DMS53 treated with DMSO at 0.1 percent for 48 hours (cell line): ENCODE measurements at regions not wholly inside any gene's neighbourhood (a gene's known extent, or its start where the extent isn't known, plus 50 kb on each side); places are given as distances from the start of the nearest gene placed in this dataset.

Experiments used
- DNase-seq: peaks from one replicate; lab custom pipeline; 2025; ENCODE audit not compliant: unreplicated experiment; lab: John Stamatoyannopoulos, UW

DNA sequence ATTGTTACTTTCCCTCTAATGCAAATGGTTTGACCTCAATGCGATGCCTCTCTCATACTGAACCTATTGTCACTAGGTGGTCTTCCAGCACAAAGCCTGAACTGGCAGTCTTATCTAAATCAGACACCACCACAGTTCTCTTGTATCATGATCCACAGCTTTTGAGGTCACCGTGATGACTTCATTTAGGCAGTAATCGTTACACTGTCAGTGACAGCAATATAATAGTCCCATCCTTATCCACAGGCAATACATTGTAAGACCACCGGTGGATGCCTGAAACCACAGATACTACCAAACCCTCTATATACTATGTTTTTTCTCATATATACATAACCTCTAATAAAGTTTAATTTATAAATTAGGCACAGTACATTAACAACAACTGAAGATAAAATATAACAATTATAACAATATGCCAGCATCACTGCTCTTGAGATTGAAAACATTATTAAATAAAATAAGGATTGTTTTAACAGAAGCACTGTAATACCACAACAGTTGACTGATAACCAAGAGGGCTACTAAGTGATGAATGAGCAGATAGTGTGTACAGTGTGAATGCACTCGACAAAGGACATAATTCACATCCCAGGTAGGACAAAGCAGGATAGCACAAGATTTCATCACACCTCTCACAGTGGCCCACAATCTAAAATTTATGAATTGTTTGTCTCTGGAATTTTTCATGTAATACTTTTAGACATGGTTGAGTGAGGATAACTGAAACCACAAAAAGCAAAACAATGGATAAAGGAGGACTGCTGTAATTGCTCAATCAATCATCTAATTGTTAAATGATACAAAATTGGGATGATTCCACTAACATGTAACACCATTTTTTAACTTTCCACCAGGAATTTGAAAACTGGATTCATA lies 419.4 kb downstream of the CENPC start:
- no peak for DNase-seq

DNA sequence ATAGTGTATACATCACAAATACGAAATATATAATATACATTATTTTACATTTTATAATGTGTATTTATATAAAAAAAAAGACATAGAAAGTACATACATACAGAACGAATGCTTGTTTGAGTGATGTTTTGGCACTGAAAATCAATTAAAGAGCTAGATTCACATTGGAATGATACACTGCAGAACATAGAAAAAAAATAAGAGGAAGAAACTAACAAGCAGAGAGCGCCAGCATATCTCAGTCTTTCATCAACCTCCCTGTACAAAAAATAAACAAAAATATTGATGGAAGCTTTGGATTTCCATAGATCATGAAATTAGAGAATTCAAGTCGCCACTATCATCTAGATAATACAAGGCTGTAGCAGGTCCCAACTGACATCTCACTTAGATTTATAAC lies 420.6 kb downstream of the CENPC start:
- no peak for DNase-seq

GRCh38 chr4:67122029-67122428 lies 423.3 kb downstream of the CENPC start:
- DNase-seq: peak; percentile 7

- no peak for DNase-seq
Measured at GRCh38 chr4:67120369-67120768, 424.9 kb downstream of the CENPC start.

GRCh38 chr4:67109276-67109675 lies 436.0 kb downstream of the CENPC start:
- DNase-seq: no peak

DNA sequence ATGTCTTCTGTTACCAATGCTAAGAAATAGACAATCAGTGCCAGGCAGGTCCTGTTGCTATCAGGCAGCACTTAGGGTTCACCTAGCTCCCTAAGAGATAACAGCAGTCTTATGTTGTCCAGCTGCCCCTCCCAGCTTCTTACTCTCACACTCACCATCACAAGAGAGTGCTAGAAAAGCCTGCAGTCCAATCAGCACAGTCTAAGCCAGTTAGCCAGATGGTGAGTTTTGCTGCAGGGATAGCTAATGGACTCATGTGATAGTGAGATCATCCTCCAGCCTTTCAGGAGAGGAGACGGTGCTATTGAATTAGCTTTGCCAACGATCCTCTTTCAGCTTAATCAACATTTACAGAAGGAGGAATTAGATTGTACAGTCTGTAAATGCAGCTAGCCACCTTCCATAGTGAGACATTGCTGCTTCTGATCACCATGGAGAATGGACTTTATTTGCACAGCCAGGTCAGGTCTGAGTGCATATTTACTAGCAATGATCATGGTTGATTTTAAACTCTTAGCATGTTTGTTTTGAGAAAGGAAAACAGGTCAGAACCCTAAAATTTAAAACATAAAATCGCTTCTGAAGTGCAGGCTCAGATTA lies 438.3 kb downstream of the CENPC start:
- peak; percentile 85 for DNase-seq

- no peak for DNase-seq
Measured at GRCh38 chr4:67104145-67104544, 441.2 kb downstream of the CENPC start.

GRCh38 chr4:67103001-67103747 lies 442.1 kb downstream of the CENPC start:
- DNase-seq: no peak

GRCh38 chr4:67101612-67102011 lies 443.7 kb downstream of the CENPC start:
- DNase-seq: no peak

DNA sequence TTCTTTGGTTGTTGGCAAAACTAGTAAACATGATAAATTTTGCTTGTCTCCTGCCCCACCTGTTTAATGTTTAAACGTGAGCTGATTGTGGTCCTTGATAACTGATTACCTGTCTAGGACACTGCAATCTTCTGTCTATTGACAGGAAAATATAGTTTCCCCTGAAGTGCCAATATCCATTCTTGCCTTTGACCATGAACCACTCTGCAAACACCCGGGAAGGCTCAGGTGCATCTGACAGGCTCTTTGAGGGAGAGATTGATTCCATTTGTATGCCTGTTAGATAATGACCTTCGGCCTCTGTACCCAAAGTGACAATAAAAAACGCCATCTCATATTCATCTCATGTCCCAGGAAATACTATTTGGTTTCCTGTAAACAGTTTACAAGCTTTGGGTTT lies 453.0 kb downstream of the CENPC start:
- peak; percentile 1 for DNase-seq

- DNase-seq: no peak
Measured at GRCh38 chr4:67091673-67092072, 453.6 kb downstream of the CENPC start.

GRCh38 chr4:67087897-67088296 lies 457.4 kb downstream of the CENPC start:
- peak; percentile 69 for DNase-seq

DNA sequence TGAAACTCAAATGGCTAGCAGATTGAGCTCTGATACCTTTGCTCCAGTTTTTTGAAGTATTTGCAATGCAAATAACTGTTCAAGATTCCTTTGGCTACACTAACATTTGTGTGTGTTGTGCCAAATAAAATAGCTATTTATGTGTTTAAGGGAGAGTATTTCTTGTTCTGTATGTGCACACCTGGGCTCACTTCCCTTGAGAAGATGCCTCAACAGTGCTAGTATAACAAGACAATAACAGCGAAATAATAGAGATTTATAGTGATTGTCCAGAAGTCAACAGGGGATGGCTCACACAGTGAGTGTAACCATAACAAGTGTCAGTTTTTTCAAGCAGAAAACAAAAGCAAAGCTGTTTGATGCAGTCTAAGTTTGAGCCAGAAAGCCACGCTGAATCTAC lies 460.5 kb downstream of the CENPC start:
- no peak for DNase-seq

GRCh38 chr4:67083496-67083895 lies 461.8 kb downstream of the CENPC start:
- no peak for DNase-seq

DNA sequence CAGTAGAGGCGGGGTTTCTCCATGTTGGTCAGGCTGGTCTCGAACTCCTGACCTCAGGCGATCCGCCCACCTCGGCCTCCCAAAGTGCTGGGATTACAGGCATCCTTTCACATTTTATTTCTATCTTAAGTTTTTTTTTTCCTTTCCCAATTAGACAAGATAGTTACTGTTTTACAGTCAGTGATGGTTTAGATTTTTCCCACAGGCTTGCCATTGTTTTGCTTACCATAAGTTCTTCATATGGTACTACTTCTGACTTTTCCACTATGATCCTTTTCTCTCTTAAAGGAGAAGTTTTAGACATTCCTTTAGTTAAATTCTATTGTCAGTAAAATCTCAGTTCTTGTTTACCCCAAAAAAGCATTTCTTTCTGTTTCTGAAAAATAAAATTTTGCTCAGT lies 462.6 kb downstream of the CENPC start:
- no peak for DNase-seq

GRCh38 chr4:67080046-67080557 lies 465.2 kb downstream of the CENPC start:
- no peak for DNase-seq

GRCh38 chr4:67071641-67072040 lies 473.7 kb downstream of the CENPC start:
- DNase-seq: no peak

GRCh38 chr4:67055319-67055718 lies 490.0 kb downstream of the CENPC start:
- no peak for DNase-seq

- DNase-seq: no peak
Measured at GRCh38 chr4:67054896-67055295, 490.4 kb downstream of the CENPC start.

- peak; percentile 27 for DNase-seq
Measured at GRCh38 chr4:67052814-67053675, 492.3 kb downstream of the CENPC start.
